NCI-H146 treated with DMSO at 0.1 percent for 48 hours (cell line): ENCODE measurements at regions not wholly inside any gene's neighbourhood (a gene's known extent, or its start where the extent isn't known, plus 50 kb on each side); places are given as distances from the start of the nearest gene placed in this dataset.
"Not testable (repeated sequence)": the region's sequence is repeated elsewhere in the genome, so short reads cannot be mapped to it uniquely, and the experiment has no call there.

ENCODE experiments used
- DNase-seq: peaks from one replicate; lab custom pipeline; 2025; ENCODE audit not compliant: unreplicated experiment; lab: John Stamatoyannopoulos, UW

DNA sequence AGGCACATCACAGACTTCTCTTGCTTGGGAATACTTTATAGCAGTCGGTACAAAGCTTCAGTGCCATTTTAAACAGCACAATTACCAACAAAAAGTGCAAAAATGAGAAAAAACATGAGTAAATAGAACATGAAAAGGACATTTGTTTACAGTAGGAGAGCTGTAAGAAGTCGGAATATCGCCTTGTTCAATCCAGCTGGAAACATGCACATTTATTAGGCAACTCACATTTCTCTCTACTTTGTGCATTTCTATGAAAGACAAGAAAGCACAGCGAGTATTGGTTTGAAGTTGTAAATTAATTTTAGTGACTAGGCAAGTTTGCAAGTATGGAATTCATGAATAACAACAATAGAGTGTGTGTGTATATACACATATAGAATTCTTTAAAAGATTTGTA, 484.7 kb downstream of the DACH1 start:
- DNase-seq: no peak

DNA sequence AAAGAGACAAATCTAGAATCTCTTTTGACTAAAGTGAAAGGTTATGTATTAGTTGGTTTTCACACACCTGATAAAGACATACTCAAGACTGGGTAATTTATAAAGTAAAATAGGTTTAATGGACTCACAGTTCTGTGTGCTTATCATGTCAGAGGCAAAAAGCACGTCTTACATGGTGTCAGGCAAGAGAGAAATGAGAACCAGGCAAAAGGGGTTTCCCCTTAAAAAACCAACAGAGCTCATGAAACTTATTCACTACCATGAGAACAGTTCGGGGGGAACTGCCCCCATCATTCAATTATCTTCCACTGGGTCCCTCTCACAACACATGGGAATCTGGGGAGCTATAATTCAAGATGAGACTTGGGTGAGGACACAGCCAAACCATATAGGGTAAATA, 486.8 kb downstream of the DACH1 start:
- no peak for DNase-seq

DNA sequence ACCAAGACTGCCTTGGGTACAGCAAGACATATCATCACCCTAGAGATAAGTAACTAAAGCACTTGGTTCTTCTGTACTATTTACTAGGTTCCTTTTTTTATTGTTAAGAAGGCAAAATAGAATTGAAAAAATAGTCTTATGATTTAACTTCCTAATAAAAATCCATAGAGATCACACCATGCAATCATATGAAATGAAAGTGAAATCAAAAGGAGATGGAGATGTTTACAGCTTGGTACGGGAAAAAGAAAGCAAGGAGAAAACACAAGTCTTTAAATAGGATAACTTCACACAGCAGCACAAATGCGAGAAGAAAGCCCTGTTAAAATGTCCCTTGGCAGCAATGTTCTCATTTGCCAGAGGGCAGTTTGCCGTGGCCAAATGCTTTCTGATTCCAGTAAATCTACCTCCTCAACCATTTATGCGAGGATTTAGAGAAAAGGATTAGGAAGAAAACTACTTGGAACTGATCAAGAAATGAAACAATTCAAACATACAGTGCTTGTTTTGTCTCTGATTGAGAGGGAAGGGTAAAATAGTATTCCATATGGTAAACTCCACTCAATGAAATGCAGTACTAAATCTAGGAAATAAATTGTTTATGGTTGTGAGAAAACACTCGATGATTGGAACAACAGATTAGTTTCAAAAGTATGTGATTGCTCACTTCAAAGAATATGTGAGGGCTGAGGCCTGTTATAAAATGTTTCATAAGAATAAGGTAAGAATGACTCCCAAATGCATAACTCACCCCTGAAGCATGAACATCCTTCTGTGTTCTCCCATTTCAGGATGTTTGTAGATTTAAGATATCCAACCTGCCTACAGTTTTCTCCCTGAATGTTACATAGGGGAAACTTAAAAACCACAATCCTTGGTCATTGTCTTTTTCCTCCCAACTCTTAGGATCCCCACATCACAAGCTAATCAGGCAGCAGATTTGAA, 487.8 kb downstream of the DACH1 start:
- DNase-seq: no peak

GRCh38 chr13:71374471-71375049, 492.4 kb downstream of the DACH1 start:
- no peak for DNase-seq

DNA sequence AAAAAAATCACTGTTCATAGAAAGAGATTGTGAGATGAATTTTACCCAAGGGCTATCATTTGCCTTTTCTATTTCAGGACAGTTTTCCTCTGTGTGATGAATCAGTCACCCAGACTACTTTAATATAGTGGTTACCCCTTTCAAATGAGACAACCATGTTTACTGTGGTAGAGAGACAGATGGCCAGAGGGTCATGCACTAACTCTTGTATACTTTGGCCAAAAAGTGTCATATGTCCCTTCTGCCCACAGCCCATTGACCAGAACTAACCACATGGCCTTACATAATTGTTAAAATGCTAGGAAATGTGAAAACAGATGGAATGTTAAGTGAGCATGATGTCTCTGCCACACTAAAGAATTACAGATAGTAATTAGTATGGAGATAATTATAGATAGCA, 498.7 kb downstream of the DACH1 start:
- no peak for DNase-seq

GRCh38 chr13:71360041-71360440, 507.0 kb downstream of the DACH1 start:
- DNase-seq: no peak

DNA sequence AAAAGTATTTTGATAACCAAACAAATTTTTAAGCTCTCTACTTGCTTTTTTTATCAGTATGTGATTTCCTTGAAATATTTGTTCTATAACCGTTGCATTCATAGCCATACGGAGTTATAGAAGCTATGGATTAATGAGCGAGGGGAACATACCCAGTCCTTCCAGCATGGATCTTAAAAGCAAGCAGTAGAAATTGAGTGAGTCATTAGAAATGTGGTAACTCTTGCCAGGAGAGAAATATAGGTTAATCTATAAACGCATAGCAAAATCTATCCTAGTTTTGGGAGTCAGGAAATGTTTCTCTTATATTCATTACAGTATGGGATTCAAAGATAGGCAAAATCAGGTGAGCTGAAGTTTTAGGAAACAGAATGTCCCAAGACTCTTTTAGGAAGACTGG, 507.4 kb downstream of the DACH1 start:
- no peak for DNase-seq

DNA sequence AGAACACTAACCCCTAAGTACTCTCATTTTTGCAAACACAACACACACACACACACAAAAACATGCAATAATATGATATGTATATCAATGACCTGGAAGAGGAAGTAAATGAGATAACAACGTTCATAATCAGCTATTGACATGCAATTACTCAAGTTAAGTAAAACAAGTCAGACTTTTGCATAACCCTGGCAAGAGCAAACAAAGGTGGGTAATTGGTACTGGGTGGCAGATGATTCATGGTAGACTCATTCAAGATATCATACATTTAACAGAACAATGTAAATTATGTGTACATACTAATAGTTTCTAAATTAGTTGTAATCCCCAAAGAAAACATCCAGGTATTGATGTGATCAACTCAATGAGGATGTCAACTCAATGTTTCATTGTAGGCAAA, 508.8 kb downstream of the DACH1 start:
- no peak for DNase-seq

DNA sequence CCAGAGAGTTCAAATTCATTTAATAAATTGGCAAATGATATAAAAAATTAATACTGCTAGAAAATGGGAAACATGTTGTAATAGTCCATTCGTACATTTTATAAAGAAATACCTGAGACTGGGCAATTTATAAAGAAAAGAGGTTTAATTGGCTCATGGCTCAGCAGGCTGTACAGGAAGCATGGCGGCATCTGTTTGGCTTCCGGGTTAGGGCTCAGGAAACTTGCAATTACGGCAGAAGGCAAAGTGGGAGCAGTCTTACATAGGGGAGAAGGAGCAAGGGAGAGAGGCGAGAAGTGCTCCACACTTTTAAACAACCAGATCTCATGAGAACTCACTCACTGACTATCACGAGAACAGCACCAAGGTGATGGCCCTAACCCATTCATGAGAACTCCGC, 512.0 kb downstream of the DACH1 start:
- DNase-seq: no peak

GRCh38 chr13:71350886-71351285, 516.1 kb downstream of the DACH1 start:
- DNase-seq: no peak

DNA sequence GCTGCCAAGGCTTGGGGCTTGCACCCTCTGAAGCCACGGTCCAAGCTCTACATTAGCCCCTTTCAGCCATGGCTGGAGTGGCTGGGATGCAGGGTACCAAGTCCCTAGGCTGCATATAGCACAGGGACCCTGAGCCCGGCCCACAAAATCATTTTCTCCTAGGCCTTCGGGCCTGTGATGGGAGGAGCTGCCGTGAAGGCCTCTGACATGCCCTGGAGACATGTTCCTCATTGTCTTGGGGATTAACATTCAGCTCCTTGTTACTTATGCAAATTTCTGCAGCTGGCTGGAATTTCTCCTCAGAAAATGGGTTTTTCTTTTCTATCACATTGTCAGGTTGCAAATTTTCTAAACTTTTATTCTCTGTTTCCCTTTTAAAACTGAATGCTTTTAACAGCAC, 521.1 kb downstream of the DACH1 start:
- not testable (repeated sequence) for DNase-seq

GRCh38 chr13:71339736-71340135, 527.3 kb downstream of the DACH1 start:
- no peak for DNase-seq

DNA sequence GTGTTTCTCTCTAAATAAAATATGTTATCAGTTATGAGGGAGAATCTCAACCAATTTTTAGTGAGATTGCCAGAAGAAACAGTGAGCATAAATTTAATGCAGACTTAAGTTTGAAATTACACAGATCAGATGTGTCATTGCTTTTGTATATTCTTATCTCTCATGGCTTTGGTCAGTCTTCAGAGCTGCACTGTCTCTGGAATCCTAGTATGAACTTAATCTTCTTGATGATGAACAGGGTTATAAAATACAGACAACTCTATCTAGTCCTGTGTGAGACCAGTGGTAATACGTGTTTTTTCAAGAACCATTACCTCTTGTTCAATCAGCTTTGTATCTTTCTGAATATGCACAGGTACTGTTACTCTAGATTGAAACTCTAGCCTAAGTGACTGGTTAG, 528.0 kb downstream of the DACH1 start:
- no peak for DNase-seq

GRCh38 chr13:71338070-71338469, 528.9 kb downstream of the DACH1 start:
- DNase-seq: no peak

DNA sequence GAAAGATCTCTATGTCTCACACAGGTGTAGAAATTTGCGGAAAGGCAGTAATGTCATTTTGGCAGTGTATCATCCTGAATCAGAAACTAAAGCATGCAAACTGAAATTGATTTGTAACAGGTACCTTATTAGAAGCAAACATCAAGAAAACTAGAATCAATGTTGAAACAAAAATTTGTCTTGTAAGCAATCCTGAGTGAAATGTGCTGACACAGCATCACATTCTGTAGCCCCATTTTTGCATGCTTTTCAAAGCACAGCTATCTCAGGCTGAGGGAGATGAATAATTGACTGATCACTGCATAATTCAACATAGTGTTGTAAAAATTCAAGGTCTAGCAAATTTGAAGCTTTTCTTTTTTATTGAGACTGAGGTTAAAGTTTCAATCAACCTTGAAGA, 539.7 kb downstream of the DACH1 start:
- DNase-seq: no peak

DNA sequence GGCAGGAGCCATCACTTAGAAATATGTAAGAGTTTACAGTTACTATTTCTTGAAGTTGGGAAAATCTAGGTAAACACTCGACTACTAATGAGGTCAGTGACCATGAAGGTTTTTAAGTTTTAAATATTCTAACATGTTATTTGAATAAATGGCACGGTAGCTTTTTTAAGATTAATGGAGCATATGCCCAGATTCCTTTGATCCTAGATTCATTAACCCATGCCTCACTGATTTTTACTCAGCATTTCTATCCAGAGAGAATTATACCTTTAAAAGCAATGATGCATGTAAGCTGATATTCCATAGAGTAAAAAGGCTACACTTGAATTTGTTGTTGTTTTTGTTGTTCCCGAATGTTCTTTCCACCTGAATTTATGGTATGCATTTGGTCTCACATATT, 541.4 kb downstream of the DACH1 start:
- no peak for DNase-seq

- no peak for DNase-seq
These were observed 543.7 kb downstream of the DACH1 start for GRCh38 chr13:71323266-71323665.

DNA sequence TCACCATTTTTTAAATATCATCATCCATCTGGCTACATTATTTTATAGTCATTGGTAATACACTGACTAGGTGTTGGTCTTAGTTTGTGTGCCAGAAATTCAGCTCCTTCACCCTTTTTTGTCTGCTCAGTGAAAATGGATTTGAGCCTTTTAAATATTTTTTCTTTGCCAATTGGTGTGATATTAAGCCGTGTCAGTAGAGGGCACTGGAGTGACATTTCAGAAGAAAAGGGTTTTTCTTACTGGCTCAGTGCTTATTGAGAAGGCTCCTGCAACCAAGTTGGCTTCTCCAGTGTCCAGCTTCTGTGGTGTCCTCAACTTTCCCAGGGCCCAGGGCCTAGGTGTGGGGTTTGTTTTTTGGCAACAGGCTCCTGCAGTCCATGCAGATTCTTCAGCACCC, 546.6 kb downstream of the DACH1 start:
- peak; percentile 48 for DNase-seq

GRCh38 chr13:71316792-71317363, 550.1 kb downstream of the DACH1 start:
- DNase-seq: peak; percentile 52

DNA sequence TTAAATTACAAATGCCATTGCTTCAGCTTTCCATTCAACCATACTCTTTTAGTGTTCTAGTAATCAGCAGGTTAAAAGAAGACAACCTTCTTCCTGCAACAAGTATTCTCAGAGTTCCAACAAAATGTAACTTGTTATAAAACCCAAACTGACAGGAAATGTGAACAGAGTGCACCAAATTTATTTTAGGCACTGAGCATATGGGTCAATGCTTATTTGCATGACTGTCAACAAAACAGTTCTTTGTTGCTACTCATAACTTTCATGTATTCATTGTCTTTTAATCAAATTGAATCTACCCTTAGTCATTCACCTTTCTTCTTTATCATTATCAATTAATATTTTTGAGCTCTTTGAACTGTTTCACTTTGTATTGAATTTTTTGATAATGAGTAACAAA, 554.1 kb downstream of the DACH1 start:
- DNase-seq: no peak

DNA sequence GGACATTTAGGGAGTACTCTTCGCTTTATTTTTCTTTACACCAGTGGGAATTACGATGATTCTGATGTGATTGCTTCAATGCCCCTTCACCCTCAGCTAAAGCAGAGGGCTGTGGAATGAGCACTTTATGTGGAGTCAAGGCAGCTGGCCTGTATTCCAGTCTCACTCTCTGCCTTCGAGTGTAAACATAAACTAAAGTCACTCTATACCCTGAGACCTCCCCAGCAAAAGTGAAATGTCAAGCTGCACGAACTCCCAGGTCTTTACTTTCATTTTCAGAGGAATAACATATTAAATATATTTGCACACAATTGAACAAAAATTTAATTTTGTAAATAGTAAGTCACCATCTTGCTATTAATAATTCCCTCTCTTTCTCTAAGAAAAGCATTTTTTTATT, 557.1 kb downstream of the DACH1 start:
- DNase-seq: no peak

DNA sequence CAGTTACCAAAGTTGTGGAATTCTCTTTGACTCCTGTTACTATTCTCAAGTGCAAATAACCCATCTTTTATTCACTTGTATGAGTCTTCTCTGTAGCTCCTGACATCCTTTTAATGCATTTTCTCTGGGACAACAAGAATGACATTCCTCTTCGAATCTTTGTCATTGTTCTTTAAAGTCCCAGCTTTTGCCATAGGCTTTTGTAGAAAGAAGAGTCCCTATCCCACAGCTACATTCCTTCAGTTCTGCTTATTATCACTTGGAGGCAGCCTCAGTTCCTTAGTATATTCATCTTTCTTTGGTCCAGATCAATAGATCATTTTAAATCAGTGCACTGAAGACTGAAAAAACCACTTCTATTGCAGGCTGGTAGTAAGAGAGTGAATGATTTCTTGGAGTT, 560.2 kb downstream of the DACH1 start:
- DNase-seq: no peak
